GM23338 (cell line): ENCODE measurements at regions not wholly inside any gene's neighbourhood (a gene's known extent, or its start where the extent isn't known, plus 50 kb on each side); places are given as distances from the start of the nearest gene placed in this dataset.

Source experiments
- ATAC-seq: fragments of 200-7000 bp; cut with Tn5 transposase; 3 replicates; pipeline ENCODE4 v1.9.1; 2020
- DNase-seq: peaks from one replicate; pipeline ENCODE4 v3.0.0-alpha.2; 2015; ENCODE audit warnings: low spot score
- H2AFZ ChIP-seq: fragments of 200-600 bp; sonication (generic); 2 replicates; pipeline ENCODE4 v1.8.0; 2016; ENCODE audit warnings: antibody characterized with exemption, mild to moderate bottlenecking, moderate library complexity
- H3F3A ChIP-seq: fragments of 200-600 bp; sonication (generic); replicated peaks from 2 replicates; pipeline ENCODE4 v1.8.0; 2017; ENCODE audit warnings: antibody characterized with exemption, mixed run types, low read depth
- H3K27ac ChIP-seq: fragments of 200-600 bp; sonication (generic); 2 replicates; pipeline ENCODE4 v1.6.1; 2016; ENCODE audit warnings: low read depth
- H3K27me3 ChIP-seq: fragments of 200-600 bp; sonication (generic); 2 replicates; pipeline ENCODE4 v1.8.0; 2016; ENCODE audit warnings: mild to moderate bottlenecking, mixed run types, moderate library complexity; ENCODE audit not compliant: insufficient read depth
- H3K36me3 ChIP-seq: fragments of 200-600 bp; sonication (generic); 2 replicates; pipeline ENCODE4 v1.8.0; 2016; ENCODE audit warnings: mild to moderate bottlenecking; ENCODE audit not compliant: insufficient read depth
- H3K4me1 ChIP-seq: fragments of 200-600 bp; sonication (generic); 2 replicates; pipeline ENCODE4 v1.8.0; 2016; ENCODE audit warnings: mild to moderate bottlenecking, moderate library complexity; ENCODE audit not compliant: insufficient read depth
- H3K4me2 ChIP-seq: fragments of 200-600 bp; sonication (generic); 2 replicates; pipeline ENCODE4 v1.7.1; 2017; ENCODE audit warnings: mixed run types
- H3K4me3 ChIP-seq: fragments of 200-600 bp; sonication (generic); 2 replicates; pipeline ENCODE4 v1.6.1; 2016; ENCODE audit warnings: mixed run types
- H3K79me2 ChIP-seq: fragments of 200-600 bp; sonication (generic); replicated peaks from 2 replicates; pipeline ENCODE4 v1.8.0; 2017; ENCODE audit warnings: mild to moderate bottlenecking; ENCODE audit not compliant: insufficient read depth
- H3K9me2 ChIP-seq: fragments of 200-600 bp; sonication (generic); 2 replicates; pipeline ENCODE4 v1.8.0; 2017; ENCODE audit not compliant: insufficient read depth
- H4K20me1 ChIP-seq: fragments of 200-600 bp; sonication (generic); replicated peaks from 2 replicates; pipeline ENCODE4 v1.8.0; 2017; ENCODE audit warnings: mild to moderate bottlenecking; ENCODE audit not compliant: insufficient read depth
- H3K27ac Mint-ChIP-seq: 2 replicates; pipeline ENCODE4 v1.8.0; 2020; ENCODE audit warnings: inconsistent platforms, mild to moderate bottlenecking, moderate library complexity, mixed read lengths
- H3K27me3 Mint-ChIP-seq: 3 replicates; pipeline ENCODE4 v1.8.0; 2022; ENCODE audit warnings: low read depth, mild to moderate bottlenecking, moderate library complexity, mixed read lengths, inconsistent platforms; ENCODE audit not compliant: insufficient read depth, poor library complexity
- H3K36me3 Mint-ChIP-seq: 3 replicates; pipeline ENCODE4 v1.8.0; 2021; ENCODE audit warnings: low read depth, mild to moderate bottlenecking, inconsistent platforms, moderate library complexity, mixed read lengths
- H3K4me1 Mint-ChIP-seq: 3 replicates; pipeline ENCODE4 v1.8.0; 2020; ENCODE audit warnings: mild to moderate bottlenecking, inconsistent platforms, mixed read lengths
- H3K4me3 Mint-ChIP-seq: 3 replicates; pipeline ENCODE4 v1.8.0; 2021; ENCODE audit warnings: moderate library complexity, mild to moderate bottlenecking, inconsistent platforms, mixed read lengths
- H3K9me3 Mint-ChIP-seq: 3 replicates; pipeline ENCODE4 v1.8.0; 2020; ENCODE audit warnings: moderate library complexity, mild to moderate bottlenecking, inconsistent platforms, mixed read lengths
- CREB1 ChIP-seq: fragments of 250-450 bp; sonication (Bioruptor Pico); IDR thresholded peaks from 2 replicates; pipeline ENCODE4 v1.5.0; 2020; ENCODE audit warnings: low read depth, mild to moderate bottlenecking, moderate library complexity
- EZH2 ChIP-seq: fragments of 200-600 bp; sonication (generic); IDR thresholded peaks from one replicate; pipeline ENCODE4 v1.8.0; 2017; ENCODE audit warnings: antibody characterized with exemption, mild to moderate bottlenecking, low read depth; ENCODE audit not compliant: unreplicated experiment
- EZH2phosphoT487 ChIP-seq: fragments of 200-600 bp; sonication (generic); IDR thresholded peaks from one replicate; pipeline ENCODE4 v1.8.1; 2018; ENCODE audit warnings: antibody characterized with exemption; ENCODE audit not compliant: unreplicated experiment
- JUNB ChIP-seq: IDR thresholded peaks from one replicate; pipeline ENCODE4 v1.6.1; 2016; ENCODE audit warnings: antibody characterized with exemption; ENCODE audit not compliant: unreplicated experiment
- NANOG ChIP-seq: IDR thresholded peaks from 2 replicates; pipeline ENCODE4 v1.6.1; 2016; ENCODE audit warnings: antibody characterized with exemption, borderline replicate concordance
- POLR2AphosphoS5 ChIP-seq: IDR thresholded peaks from 2 replicates; pipeline ENCODE4 v1.6.1; 2016; ENCODE audit warnings: antibody characterized with exemption, low read depth
- STAT1 ChIP-seq: IDR thresholded peaks from one replicate; pipeline ENCODE4 v1.6.1; 2016; ENCODE audit warnings: antibody characterized with exemption; ENCODE audit not compliant: unreplicated experiment
- ZNF114 ChIP-seq: fragments of 250-450 bp; sonication (Bioruptor Pico); IDR thresholded peaks from 2 replicates; pipeline ENCODE4 v1.5.0; 2020; ENCODE audit warnings: mild to moderate bottlenecking, moderate library complexity
- ZNF331 ChIP-seq: fragments of 250-450 bp; sonication (Bioruptor Pico); IDR thresholded peaks from 2 replicates; pipeline ENCODE4 v1.5.0; 2020; ENCODE audit warnings: low read depth, mild to moderate bottlenecking, moderate library complexity
- TF ChIP-seq, protein P1 (sequence below): IDR thresholded peaks from one replicate; pipeline ENCODE4 v1.6.1; 2018; ENCODE audit warnings: antibody characterized with exemption; ENCODE audit not compliant: unreplicated experiment
- TF ChIP-seq, protein P2 (sequence below): IDR thresholded peaks from 2 replicates; pipeline ENCODE4 v1.6.1; 2016; ENCODE audit warnings: antibody characterized with exemption
- TF ChIP-seq, protein P3 (sequence below): fragments of 250-450 bp; sonication (Bioruptor Pico); IDR thresholded peaks from 2 replicates; pipeline ENCODE4 v1.5.0; 2020; ENCODE audit warnings: mild to moderate bottlenecking, moderate library complexity
- TF ChIP-seq, protein P4 (sequence below), 2 experiments: fragments of 200-600 bp in 1 of 2; sonication (generic) in 1 of 2; conservative IDR thresholded peaks; 2 replicates each; pipeline versions ENCODE4 v1.5.1 to v1.6.1; 2016 to 2017; ENCODE audit warnings: antibody characterized with exemption in 2 of 2, low read depth in 2 of 2, mild to moderate bottlenecking in 2 of 2, moderate library complexity in 1 of 2

DNA sequence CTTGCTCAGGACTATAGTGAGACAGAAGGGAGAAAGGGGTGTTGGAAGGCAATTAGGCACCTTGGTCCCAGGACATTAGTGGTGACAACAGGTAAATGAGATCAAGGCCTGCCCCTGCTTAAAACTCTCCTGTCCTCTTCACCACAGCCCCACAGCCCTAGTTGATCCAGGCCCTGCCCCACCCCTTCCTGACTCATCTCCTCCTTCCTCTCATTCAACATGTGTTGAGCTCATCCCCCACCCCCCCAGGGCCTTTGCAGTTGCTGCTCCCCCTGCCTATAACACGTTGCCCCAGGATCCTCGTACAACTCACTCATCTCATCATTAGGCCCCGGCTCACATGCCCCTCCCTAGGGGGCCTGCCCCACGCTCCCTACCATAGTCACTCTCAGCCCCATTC lies 66.8 kb downstream of the TSPAN17 start:
- ATAC-seq = no peak
- Histone ChIP-seq H3K4me2 (no peak overlapping the region), H3K27me3 (no peaks in the 10 kb centered on the region), H4K20me1 (no peaks in the 10 kb centered on the region), H3K4me1 (peaks cover 6% of the 10 kb centered on the region; the same call in 1 of the 2 replicates), H3K9me2 (no peaks in the 10 kb centered on the region), H3K36me3 (no peaks in the 10 kb centered on the region), H3K79me2 (no peaks in the 10 kb centered on the region), H3K27ac (no peak overlapping the region), H2AFZ (no peak overlapping the region), H3K4me3 (no peak overlapping the region), H3F3A (no peaks in the 10 kb centered on the region)
- Mint-ChIP-seq H3K27ac (no peak overlapping the region), H3K27me3 (peaks cover 21% of the 10 kb centered on the region), H3K9me3 (peaks cover 16% of the 10 kb centered on the region), H3K36me3 (peaks cover 9% of the 10 kb centered on the region; the same call in 2 of the 3 replicates), H3K4me3 (no peak overlapping the region), H3K4me1 (peaks cover 19% of the 10 kb centered on the region)
- DNase-seq = no peak
- TF ChIP-seq, protein P1, sequence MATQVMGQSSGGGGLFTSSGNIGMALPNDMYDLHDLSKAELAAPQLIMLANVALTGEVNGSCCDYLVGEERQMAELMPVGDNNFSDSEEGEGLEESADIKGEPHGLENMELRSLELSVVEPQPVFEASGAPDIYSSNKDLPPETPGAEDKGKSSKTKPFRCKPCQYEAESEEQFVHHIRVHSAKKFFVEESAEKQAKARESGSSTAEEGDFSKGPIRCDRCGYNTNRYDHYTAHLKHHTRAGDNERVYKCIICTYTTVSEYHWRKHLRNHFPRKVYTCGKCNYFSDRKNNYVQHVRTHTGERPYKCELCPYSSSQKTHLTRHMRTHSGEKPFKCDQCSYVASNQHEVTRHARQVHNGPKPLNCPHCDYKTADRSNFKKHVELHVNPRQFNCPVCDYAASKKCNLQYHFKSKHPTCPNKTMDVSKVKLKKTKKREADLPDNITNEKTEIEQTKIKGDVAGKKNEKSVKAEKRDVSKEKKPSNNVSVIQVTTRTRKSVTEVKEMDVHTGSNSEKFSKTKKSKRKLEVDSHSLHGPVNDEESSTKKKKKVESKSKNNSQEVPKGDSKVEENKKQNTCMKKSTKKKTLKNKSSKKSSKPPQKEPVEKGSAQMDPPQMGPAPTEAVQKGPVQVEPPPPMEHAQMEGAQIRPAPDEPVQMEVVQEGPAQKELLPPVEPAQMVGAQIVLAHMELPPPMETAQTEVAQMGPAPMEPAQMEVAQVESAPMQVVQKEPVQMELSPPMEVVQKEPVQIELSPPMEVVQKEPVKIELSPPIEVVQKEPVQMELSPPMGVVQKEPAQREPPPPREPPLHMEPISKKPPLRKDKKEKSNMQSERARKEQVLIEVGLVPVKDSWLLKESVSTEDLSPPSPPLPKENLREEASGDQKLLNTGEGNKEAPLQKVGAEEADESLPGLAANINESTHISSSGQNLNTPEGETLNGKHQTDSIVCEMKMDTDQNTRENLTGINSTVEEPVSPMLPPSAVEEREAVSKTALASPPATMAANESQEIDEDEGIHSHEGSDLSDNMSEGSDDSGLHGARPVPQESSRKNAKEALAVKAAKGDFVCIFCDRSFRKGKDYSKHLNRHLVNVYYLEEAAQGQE = no peak
- TF ChIP-seq STAT1 (no peak), EZH2phosphoT487 (no peak), JUNB (no peak), ZNF331 (CRISPR knock-in tag) (no peak), ZNF114 (CRISPR knock-in tag) (no peak), NANOG (no peak), CREB1 (CRISPR knock-in tag) (no peak), POLR2AphosphoS5 (no peak), EZH2 (no peak)
- TF ChIP-seq, protein P2, sequence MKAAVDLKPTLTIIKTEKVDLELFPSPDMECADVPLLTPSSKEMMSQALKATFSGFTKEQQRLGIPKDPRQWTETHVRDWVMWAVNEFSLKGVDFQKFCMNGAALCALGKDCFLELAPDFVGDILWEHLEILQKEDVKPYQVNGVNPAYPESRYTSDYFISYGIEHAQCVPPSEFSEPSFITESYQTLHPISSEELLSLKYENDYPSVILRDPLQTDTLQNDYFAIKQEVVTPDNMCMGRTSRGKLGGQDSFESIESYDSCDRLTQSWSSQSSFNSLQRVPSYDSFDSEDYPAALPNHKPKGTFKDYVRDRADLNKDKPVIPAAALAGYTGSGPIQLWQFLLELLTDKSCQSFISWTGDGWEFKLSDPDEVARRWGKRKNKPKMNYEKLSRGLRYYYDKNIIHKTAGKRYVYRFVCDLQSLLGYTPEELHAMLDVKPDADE = no peak
- TF ChIP-seq, protein P3, sequence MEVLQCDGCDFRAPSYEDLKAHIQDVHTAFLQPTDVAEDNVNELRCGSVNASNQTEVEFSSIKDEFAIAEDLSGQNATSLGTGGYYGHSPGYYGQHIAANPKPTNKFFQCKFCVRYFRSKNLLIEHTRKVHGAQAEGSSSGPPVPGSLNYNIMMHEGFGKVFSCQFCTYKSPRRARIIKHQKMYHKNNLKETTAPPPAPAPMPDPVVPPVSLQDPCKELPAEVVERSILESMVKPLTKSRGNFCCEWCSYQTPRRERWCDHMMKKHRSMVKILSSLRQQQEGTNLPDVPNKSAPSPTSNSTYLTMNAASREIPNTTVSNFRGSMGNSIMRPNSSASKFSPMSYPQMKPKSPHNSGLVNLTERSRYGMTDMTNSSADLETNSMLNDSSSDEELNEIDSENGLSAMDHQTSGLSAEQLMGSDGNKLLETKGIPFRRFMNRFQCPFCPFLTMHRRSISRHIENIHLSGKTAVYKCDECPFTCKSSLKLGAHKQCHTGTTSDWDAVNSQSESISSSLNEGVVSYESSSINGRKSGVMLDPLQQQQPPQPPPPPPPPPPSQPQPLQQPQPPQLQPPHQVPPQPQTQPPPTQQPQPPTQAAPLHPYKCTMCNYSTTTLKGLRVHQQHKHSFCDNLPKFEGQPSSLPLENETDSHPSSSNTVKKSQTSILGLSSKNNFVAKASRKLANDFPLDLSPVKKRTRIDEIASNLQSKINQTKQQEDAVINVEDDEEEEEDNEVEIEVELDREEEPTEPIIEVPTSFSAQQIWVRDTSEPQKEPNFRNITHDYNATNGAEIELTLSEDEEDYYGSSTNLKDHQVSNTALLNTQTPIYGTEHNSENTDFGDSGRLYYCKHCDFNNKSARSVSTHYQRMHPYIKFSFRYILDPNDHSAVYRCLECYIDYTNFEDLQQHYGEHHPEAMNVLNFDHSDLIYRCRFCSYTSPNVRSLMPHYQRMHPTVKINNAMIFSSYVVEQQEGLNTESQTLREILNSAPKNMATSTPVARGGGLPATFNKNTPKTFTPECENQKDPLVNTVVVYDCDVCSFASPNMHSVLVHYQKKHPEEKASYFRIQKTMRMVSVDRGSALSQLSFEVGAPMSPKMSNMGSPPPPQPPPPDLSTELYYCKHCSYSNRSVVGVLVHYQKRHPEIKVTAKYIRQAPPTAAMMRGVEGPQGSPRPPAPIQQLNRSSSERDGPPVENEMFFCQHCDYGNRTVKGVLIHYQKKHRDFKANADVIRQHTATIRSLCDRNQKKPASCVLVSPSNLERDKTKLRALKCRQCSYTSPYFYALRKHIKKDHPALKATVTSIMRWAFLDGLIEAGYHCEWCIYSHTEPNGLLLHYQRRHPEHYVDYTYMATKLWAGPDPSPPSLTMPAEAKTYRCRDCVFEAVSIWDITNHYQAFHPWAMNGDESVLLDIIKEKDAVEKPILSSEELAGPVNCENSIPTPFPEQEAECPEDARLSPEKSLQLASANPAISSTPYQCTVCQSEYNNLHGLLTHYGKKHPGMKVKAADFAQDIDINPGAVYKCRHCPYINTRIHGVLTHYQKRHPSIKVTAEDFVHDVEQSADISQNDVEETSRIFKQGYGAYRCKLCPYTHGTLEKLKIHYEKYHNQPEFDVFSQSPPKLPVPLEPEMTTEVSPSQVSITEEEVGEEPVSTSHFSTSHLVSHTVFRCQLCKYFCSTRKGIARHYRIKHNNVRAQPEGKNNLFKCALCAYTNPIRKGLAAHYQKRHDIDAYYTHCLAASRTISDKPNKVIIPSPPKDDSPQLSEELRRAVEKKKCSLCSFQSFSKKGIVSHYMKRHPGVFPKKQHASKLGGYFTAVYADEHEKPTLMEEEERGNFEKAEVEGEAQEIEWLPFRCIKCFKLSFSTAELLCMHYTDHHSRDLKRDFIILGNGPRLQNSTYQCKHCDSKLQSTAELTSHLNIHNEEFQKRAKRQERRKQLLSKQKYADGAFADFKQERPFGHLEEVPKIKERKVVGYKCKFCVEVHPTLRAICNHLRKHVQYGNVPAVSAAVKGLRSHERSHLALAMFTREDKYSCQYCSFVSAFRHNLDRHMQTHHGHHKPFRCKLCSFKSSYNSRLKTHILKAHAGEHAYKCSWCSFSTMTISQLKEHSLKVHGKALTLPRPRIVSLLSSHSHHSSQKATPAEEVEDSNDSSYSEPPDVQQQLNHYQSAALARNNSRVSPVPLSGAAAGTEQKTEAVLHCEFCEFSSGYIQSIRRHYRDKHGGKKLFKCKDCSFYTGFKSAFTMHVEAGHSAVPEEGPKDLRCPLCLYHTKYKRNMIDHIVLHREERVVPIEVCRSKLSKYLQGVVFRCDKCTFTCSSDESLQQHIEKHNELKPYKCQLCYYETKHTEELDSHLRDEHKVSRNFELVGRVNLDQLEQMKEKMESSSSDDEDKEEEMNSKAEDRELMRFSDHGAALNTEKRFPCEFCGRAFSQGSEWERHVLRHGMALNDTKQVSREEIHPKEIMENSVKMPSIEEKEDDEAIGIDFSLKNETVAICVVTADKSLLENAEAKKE (CRISPR knock-in tag) = no peak
- TF ChIP-seq, protein P4, sequence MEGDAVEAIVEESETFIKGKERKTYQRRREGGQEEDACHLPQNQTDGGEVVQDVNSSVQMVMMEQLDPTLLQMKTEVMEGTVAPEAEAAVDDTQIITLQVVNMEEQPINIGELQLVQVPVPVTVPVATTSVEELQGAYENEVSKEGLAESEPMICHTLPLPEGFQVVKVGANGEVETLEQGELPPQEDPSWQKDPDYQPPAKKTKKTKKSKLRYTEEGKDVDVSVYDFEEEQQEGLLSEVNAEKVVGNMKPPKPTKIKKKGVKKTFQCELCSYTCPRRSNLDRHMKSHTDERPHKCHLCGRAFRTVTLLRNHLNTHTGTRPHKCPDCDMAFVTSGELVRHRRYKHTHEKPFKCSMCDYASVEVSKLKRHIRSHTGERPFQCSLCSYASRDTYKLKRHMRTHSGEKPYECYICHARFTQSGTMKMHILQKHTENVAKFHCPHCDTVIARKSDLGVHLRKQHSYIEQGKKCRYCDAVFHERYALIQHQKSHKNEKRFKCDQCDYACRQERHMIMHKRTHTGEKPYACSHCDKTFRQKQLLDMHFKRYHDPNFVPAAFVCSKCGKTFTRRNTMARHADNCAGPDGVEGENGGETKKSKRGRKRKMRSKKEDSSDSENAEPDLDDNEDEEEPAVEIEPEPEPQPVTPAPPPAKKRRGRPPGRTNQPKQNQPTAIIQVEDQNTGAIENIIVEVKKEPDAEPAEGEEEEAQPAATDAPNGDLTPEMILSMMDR (conservative IDR thresholded peaks at IDR 0.05; ENCODE audit: low read depth in 2 of 2) = no peak
